HG02678 (cell line): ENCODE measurements at regions not wholly inside any gene's neighbourhood (a gene's known extent, or its start where the extent isn't known, plus 50 kb on each side); places are given as distances from the start of the nearest gene placed in this dataset.
"Not testable (repeated sequence)": the region's sequence is repeated elsewhere in the genome, so short reads cannot be mapped to it uniquely, and the experiment has no call there.

ENCODE experiments used
- ATAC-seq: cut with Tn5 transposase; IDR thresholded peaks from one replicate; pipeline ENCODE4 v1.9.1; 2021; ENCODE audit warnings: mild to moderate bottlenecking, moderate library complexity; ENCODE audit not compliant: unreplicated experiment

DNA sequence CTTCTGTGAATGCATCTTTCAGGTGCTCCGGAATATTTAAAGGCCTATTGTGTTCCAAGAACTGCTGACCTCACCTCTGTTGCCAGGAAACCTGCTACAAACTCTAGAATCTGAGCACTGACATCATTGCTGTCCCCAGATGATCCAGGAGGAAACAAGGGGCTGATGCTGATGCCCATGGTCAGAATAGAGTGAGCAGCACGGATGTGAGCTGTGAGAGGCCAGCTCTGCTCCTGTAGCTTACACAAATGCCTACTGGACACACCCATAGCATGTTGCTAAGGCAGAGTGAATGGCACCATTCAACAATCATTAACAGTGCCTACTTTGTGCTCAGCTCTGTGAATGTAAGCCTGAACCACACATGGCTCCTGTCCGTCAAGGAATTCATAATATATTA is 276.7 kb upstream of the API5 start:
- no peak for ATAC-seq

DNA sequence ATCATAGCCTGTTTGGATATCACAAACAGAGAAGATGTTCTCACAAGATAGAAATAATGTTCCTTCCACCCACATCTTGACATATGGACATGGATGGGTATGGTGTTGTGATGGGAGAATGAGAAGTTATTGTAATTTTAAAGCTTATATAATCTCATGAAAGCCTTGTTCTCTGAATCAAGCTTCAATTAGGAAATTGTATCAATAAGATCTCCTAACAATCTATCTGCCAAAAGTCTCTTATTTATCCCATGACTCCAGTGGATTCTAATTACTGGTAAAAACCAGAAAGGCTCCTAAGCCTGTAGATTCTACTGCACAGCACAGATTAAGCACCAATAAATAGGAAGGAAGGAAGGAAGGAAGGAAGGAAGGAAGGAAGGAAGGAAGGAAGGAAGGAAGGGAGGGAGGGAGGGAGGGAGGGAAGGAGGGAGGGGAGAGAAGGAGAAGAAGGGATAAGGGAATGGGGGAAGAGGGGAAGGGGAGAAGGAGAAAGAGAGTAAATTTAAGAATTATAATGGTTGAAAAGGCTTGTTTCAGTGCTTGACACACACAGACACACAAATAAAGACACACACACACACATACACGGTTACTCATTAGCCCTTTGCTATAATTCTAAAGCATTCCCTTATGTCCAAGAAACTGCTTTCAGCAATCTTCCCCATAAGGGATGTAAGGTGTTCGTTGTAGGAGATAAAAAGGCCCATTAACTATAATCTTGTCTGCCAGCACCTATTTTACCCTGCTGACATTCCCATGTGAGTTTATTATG is 258.0 kb upstream of the API5 start:
- no peak for ATAC-seq

GRCh38 chr11:43067681-43068080 is 244.1 kb upstream of the API5 start:
- ATAC-seq, result no peak

- ATAC-seq, result no peak
Observed at GRCh38 chr11:43071338-43071737, 240.5 kb upstream of the API5 start.

DNA sequence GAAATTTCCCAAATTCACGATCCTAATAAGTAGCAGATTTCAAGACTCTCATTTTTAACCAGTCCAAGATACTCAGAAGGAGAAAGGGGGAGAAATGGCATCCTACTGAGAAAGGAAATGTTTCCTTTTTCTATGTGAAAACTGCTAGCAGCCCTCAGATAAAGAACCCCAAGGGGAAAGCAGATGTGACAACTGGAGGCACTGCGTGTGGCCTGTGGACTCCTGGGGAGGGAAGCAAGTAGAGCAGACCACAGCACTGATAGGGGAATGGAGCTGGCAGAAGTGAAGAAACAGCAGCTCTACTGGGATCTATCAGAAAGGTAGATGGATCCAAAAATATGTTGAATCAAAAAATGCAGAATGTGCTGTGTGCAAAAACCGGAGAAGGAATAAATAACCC is 239.7 kb upstream of the API5 start:
- no peak for ATAC-seq

DNA sequence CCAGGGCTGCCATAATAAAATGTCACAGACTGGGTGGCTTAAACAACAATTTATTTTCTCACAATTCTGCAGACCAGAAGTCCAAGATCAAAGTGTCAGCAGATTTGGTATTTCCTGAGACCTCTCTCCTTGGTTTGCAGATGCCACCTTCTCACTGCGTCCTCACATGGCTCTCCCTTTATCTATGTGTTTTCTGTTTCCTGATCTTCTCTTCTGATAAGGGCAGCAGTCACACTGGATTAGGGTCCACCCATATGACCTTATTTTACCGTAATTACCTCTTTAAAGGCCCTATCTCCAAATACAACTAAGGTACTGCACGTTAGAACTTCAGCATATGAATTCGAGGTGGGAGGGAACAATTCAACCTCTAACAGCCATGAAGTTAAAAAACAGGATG is 238.9 kb upstream of the API5 start:
- ATAC-seq, result no peak

DNA sequence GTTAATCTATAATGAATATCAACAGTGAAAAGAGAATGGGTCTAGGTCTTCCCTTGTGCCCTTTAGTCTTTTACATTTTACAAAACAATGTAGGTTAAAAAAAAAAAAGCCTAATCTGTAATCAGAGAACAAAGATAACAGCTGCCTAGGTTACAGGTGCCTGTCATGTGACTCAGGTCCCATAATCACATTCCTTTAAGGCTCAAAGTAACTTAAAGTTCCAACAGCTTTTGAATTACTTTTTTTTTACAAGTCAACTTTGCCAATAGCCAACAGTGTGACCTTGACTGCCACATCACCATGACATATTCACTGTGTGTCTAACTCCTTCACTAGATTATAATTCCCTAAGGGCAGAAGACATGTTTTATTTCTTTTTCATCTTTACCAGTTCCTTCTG is 237.0 kb upstream of the API5 start:
- no peak for ATAC-seq

DNA sequence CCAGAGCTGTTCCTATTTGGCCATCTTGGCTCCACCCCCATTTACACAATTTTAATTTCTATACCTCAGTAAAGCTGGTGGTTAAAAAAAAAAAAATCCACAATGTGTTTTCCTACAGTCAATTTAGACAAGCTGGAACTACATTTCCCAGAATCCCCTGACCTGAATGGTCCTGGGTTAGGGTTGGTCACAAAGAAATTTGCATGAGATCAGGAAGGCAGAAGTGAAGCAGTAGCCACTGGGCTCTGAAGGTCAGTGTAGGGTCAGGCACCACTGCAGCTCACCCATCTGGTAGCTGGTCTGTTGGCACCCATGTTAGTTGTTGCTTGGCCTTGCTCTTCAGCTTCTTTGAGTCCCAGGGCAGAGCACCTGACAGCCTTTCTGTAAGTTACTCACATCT is 210.7 kb upstream of the API5 start:
- ATAC-seq, result no peak

GRCh38 chr11:43116071-43116470 is 195.7 kb upstream of the API5 start:
- ATAC-seq, result no peak

DNA sequence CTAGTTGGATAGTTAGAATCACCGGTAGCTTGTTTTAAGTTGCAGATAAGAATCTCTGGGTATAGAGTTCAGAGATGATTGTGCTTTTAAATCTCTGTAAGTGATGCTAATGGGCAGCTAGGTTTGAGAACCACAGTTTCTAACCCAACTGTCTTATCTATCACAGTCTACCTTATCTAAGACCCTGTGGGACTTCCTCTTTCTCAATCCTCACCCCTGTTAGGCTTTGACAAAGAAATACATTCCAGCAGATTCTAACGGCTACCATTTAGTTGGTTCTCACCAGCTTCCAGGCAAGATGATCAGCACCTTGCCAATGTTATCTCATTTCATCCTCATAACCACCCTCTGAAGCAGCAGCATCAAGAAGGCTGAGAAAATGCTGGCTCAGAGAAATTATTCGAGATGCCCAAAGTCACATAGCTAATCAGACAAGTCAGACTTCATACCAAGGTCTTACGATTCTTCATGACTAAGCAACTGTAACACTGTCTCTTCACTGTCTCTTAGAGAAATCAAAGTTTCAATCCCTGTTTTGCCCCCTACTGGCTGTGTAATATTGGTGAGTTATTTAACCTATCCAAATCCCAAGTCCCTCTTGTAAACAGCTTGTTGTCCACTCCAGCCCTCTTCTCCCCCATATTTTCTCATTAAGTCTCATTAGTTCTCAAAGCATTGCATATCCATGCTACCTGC is 192.4 kb upstream of the API5 start:
- no peak for ATAC-seq

- no peak for ATAC-seq
Observed at GRCh38 chr11:43122546-43122945, 189.2 kb upstream of the API5 start.

DNA sequence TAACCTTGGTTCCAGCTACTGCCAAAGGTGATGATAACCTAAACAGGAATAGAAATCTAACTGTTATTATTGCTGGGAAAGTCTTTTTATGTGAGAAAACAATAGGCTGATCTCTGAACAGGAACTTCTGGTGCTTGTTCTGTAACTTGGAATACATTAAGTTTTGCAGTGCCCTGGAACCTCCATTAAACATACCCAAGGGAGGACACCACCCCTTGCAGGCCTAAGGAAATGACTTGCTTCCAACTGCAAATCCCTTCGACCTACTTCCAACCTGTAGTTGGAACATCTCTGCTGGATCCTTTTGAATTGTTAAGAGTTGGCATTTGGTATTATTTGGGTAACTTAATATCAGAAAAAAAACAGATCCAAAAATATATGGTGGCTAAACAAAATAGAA is 188.4 kb upstream of the API5 start:
- ATAC-seq, result no peak

DNA sequence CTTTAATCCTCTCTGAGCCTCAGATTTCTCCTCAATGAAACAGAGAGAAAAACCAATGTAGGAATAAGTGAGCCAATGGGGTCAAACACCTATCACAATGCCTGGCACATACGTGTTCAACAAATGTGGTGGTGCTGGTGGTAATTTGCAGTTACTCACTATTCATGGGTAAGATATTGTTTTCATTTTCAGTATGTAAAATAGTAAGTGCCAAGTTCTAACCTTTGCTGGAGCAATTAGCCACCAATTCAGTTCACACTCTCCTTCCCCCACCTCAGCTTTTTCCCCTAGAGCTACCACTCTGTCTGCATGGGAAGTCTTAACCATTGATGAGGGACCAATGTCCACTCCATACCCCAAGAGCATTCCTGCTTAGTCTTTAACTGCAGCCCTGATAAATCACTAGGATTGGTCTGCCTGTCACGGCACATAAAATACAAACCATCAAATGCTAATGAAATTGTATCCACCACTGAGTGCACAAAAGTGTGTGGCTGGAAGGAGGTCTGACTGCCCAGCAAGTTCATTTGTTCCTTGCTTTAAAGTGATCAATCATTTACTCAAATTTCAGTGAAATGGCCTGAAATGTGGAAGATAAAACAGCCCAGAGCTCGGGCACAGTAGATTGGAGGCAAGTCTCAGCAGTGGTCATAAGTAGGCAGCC is 187.4 kb upstream of the API5 start:
- ATAC-seq, result no peak

DNA sequence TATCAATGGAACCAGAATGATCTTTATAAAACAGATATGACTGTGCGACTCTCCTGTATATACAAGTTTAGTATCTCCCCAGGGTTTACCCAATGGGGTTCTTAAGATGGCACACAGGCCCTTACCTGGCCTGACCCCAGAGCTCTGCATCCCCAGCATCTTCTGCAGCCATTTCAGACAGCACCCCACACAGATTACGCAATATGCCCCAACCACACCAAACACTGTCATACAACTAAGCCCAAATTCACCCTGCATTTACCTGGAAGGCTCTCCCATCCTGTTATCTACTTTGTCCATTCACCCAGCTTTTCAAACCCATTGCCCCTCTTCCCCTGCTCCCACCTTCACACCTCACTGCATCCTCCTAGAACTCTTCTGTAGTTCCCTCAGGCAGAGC is 182.5 kb upstream of the API5 start:
- ATAC-seq, result no peak

GRCh38 chr11:43130616-43131015 is 181.2 kb upstream of the API5 start:
- ATAC-seq, result no peak

DNA sequence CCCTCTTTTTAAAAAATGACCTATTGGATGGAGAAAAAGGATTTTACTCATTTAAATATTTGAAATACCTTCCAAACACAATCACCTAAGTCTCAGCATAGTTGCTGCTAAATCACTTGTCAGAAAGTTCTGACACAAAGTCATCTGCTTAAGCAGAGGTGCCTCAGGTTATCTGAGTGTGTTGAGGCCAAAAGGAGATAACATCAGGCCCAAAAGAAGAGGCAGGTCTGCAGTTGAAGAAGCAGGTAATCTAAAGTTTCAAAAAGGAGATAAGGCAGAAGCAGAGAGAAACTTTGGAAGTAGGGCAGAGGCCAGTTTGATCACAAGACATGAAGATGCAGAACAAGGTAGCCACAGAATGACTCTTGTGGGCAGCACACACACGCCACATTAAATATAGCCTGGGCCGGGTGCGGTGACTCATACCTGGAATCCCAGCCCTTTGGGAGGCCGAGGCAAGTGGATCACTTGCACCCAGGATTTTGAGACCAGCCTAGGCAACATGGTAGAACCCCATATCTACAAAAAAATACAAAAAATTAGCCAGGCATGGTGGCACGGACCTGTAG is 175.7 kb upstream of the API5 start:
- peak; percentile 44 for ATAC-seq

GRCh38 chr11:43138621-43139140 is 173.1 kb upstream of the API5 start:
- no peak for ATAC-seq

- ATAC-seq, result peak; percentile 81
Observed at GRCh38 chr11:43145653-43146052, 166.1 kb upstream of the API5 start.

GRCh38 chr11:43150697-43151096 is 161.1 kb upstream of the API5 start:
- no peak for ATAC-seq

GRCh38 chr11:43164831-43165230 is 147.0 kb upstream of the API5 start:
- ATAC-seq, result no peak

DNA sequence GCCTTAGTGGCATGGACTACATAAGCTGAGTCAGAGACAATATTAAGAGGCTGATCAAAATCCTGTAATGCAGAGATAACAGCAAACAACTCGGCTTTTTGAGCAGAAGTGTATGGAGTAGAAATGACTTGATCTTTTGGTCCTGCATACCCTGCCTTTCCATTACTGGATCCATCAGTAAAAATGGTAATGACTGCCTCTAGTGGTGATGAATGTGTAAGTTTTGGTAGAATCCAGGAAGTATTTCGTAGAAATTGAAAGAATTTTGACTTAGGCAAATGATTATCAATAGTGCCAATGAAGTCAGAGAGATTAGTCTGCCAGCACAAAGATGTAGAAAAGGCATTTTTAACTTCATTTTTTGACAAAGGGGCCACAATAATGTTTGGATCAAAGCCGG is 146.4 kb upstream of the API5 start:
- not testable (repeated sequence) for ATAC-seq
